Ishikawa (cell line): ENCODE measurements at regions not wholly inside any gene's neighbourhood (a gene's known extent, or its start where the extent isn't known, plus 50 kb on each side); places are given as distances from the start of the nearest gene placed in this dataset.

Experiments
- REST ChIP-seq: IDR thresholded peaks from 2 replicates; pipeline ENCODE4 v1.6.1; 2012; ENCODE audit warnings: low read depth, mild to moderate bottlenecking
- TEAD4 ChIP-seq: IDR thresholded peaks from 2 replicates; pipeline ENCODE4 v1.6.1; 2012
- YY1 ChIP-seq: IDR thresholded peaks from 2 replicates; pipeline ENCODE4 v1.6.1; 2012; ENCODE audit warnings: low read depth

- TF ChIP-seq YY1 (no peak), REST (no peak), TEAD4 (no peak)
Measured at GRCh38 chr10:3702056-3702546, 82.9 kb downstream of the KLF6 start.
